H1 (cell line): ENCODE measurements at regions not wholly inside any gene's neighbourhood (a gene's known extent, or its start where the extent isn't known, plus 50 kb on each side); places are given as distances from the start of the nearest gene placed in this dataset.

Experiments
- CTCF ChIA-PET: fragments of 300-600 bp; sonication (Branson Sonifier 250); formaldehyde crosslinking; loops from one replicate; lab custom pipeline; 2021; ENCODE audit not compliant: partially characterized antibody; lab: Charles Lee
- POLR2A ChIA-PET: fragments of 300-600 bp; sonication (Branson Sonifier 250); formaldehyde crosslinking; loops from one replicate; lab custom pipeline; 2021; ENCODE audit warnings: inconsistent platforms; ENCODE audit not compliant: partially characterized antibody; lab: Charles Lee
- DNase-seq, 2 experiments: peaks; one replicate each; pipeline versions ENCODE4 v3.0.0 to v3.0.0-alpha.2; 2010 to 2022; ENCODE audit warnings: low spot score in 2 of 2, low read depth in 1 of 2, mixed read lengths in 1 of 2
- FAIRE-seq: peaks from 2 replicates; lab custom pipeline; 2011; peaks lifted over from hg19 to GRCh38; lab: Jason Lieb, UNC
- H2AFZ ChIP-seq: 2 replicates; pipeline ENCODE4 v1.8.1; 2012; ENCODE audit warnings: low read length, inconsistent platforms
- H2AK5ac ChIP-seq: 2 replicates; pipeline ENCODE4 v1.6.1; 2013; ENCODE audit warnings: low read depth, low read length
- H2BK120ac ChIP-seq: replicated peaks from 2 replicates; pipeline ENCODE3; 2013; ENCODE audit warnings: low read depth, low read length, inconsistent platforms
- H2BK12ac ChIP-seq: 2 replicates; pipeline ENCODE4 v1.6.1; 2013; ENCODE audit warnings: low read depth, low read length
- H2BK15ac ChIP-seq: 2 replicates; pipeline ENCODE4 v1.6.1; 2013; ENCODE audit warnings: low read length
- H2BK20ac ChIP-seq: 2 replicates; pipeline ENCODE4 v1.6.1; 2013; ENCODE audit warnings: low read length
- H2BK5ac ChIP-seq: 2 replicates; pipeline ENCODE4 v1.6.1; 2013; ENCODE audit warnings: low read depth, low read length
- H3K14ac ChIP-seq: 2 replicates; pipeline ENCODE4 v1.6.1; 2013; ENCODE audit warnings: inconsistent platforms; ENCODE audit not compliant: insufficient read length
- H3K18ac ChIP-seq: 2 replicates; pipeline ENCODE4 v1.6.1; 2013; ENCODE audit warnings: low read length; ENCODE audit errors: extremely low read depth
- H3K23ac ChIP-seq: 2 replicates; pipeline ENCODE4 v1.6.1; 2013; ENCODE audit warnings: inconsistent platforms; ENCODE audit not compliant: insufficient read length
- H3K23me2 ChIP-seq: 2 replicates; pipeline ENCODE4 v1.6.1; 2013; ENCODE audit warnings: low read depth, low read length
- H3K27ac ChIP-seq: 2 replicates; pipeline ENCODE4 v1.6.1; 2011; ENCODE audit warnings: low read depth, low read length, inconsistent platforms
- H3K27me3 ChIP-seq, 4 experiments: replicated peaks in 1 of 4; 1 replicate in 1 of 4; 2 replicates in 3 of 4; pipeline versions ENCODE4 v1.6.1 to v1.8.1; 2011 to 2013; ENCODE audit warnings: low read length in 3 of 4, mild to moderate bottlenecking in 3 of 4, inconsistent platforms in 2 of 4, mixed read lengths in 2 of 4, moderate library complexity in 1 of 4; ENCODE audit not compliant: control insufficient read depth in 3 of 4, insufficient read depth in 3 of 4; ENCODE audit errors: extremely low read depth in 1 of 4
- H3K36me3 ChIP-seq, 4 experiments: 2 replicates each; pipeline versions ENCODE4 v1.6.1 to v1.8.1; 2011 to 2013; ENCODE audit warnings: mild to moderate bottlenecking in 4 of 4, low read length in 3 of 4, moderate library complexity in 2 of 4, control low read depth in 1 of 4, inconsistent platforms in 1 of 4; ENCODE audit not compliant: insufficient read depth in 4 of 4, control insufficient read depth in 2 of 4
- H3K4ac ChIP-seq: replicated peaks from 2 replicates; pipeline ENCODE3; 2013; ENCODE audit warnings: low read length, low read depth, mixed read lengths, inconsistent platforms; ENCODE audit not compliant: insufficient read length
- H3K4me1 ChIP-seq, 4 experiments: replicated peaks in 1 of 4; 1 replicate in 1 of 4; 2 replicates in 3 of 4; pipeline versions ENCODE4 v1.6.1 to v1.8.1; 2011 to 2013; ENCODE audit warnings: low read length in 3 of 4, inconsistent platforms in 2 of 4, mixed read lengths in 1 of 4; ENCODE audit not compliant: insufficient read depth in 4 of 4, control insufficient read depth in 3 of 4
- H3K4me2 ChIP-seq, 2 experiments: 2 replicates each; pipeline versions ENCODE4 v1.6.1 to v1.8.1; 2011 to 2013; ENCODE audit warnings: low read depth in 2 of 2, low read length in 2 of 2, control low read depth in 1 of 2, inconsistent platforms in 1 of 2, mild to moderate bottlenecking in 1 of 2; ENCODE audit not compliant: insufficient read depth in 1 of 2
- H3K4me3 ChIP-seq, 4 experiments: fragments of 200-600, 300-600 bp in 1 of 4; sonication (generic), shearing (Covaris generic), sonication (Bioruptor Twin) in 1 of 4; 2 replicates each; pipeline versions ENCODE4 v1.5.1 to v1.8.1; 2011 to 2016; ENCODE audit warnings: low read length in 4 of 4, low read depth in 3 of 4, control low read depth in 2 of 4, inconsistent platforms in 2 of 4, mild to moderate bottlenecking in 2 of 4, mixed read lengths in 1 of 4, moderate library complexity in 1 of 4; ENCODE audit not compliant: insufficient read depth in 2 of 4; ENCODE audit errors: extremely low read depth in 1 of 4
- H3K56ac ChIP-seq: replicated peaks from 2 replicates; pipeline ENCODE3; 2013; ENCODE audit warnings: low read depth, mild to moderate bottlenecking, mixed read lengths, low read length, inconsistent platforms; ENCODE audit not compliant: insufficient read length
- H3K79me1 ChIP-seq: 2 replicates; pipeline ENCODE4 v1.6.1; 2013; ENCODE audit warnings: low read depth, low read length, control low read depth
- H3K79me2 ChIP-seq, 2 experiments: 2 replicates each; pipeline versions ENCODE4 v1.6.1 to v1.8.1; 2012 to 2013; ENCODE audit warnings: low read length in 2 of 2, mild to moderate bottlenecking in 2 of 2, inconsistent platforms in 1 of 2; ENCODE audit not compliant: insufficient read depth in 2 of 2, control insufficient read depth in 1 of 2
- H3K9ac ChIP-seq, 4 experiments: replicated peaks in 1 of 4; 1 replicate in 1 of 4; 2 replicates in 3 of 4; pipeline versions ENCODE4 v1.6.1 to v1.8.1; 2011 to 2013; ENCODE audit warnings: low read depth in 3 of 4, low read length in 3 of 4, control low read depth in 2 of 4, mild to moderate bottlenecking in 2 of 4, moderate library complexity in 2 of 4, inconsistent platforms in 1 of 4; ENCODE audit errors: extremely low read depth in 1 of 4
- H3K9me3 ChIP-seq, 2 experiments: 2 replicates each; pipeline versions ENCODE4 v1.6.1 to v1.8.1; 2012 to 2013; ENCODE audit warnings: mild to moderate bottlenecking in 2 of 2, moderate library complexity in 2 of 2, control low read depth in 1 of 2, inconsistent platforms in 1 of 2, low read depth in 1 of 2, low read length in 1 of 2, mixed read lengths in 1 of 2; ENCODE audit not compliant: insufficient read depth in 2 of 2
- H4K20me1 ChIP-seq, 2 experiments: replicated peaks in 1 of 2; 2 replicates each; pipeline versions ENCODE3 to v1.8.1; 2011 to 2013; ENCODE audit warnings: inconsistent platforms in 2 of 2, low read length in 2 of 2, mild to moderate bottlenecking in 1 of 2; ENCODE audit not compliant: insufficient read depth in 2 of 2, control insufficient read depth in 1 of 2
- H4K5ac ChIP-seq: 2 replicates; pipeline ENCODE4 v1.6.1; 2013; ENCODE audit warnings: low read length, low read depth, mixed read lengths, inconsistent platforms; ENCODE audit not compliant: insufficient read length
- H4K8ac ChIP-seq: 2 replicates; pipeline ENCODE4 v1.8.0; 2013; ENCODE audit warnings: mild to moderate bottlenecking, moderate library complexity, low read length, inconsistent platforms; ENCODE audit not compliant: insufficient read depth; ENCODE audit errors: extremely low read depth
- H4K91ac ChIP-seq: replicated peaks from 2 replicates; pipeline ENCODE3; 2013; ENCODE audit warnings: low read length, mixed read lengths, inconsistent platforms; ENCODE audit not compliant: insufficient read length
- ASH2L ChIP-seq: fragments of 200-600, 300-600 bp; sonication (generic); IDR thresholded peaks from one replicate; pipeline ENCODE4 v1.7.1; 2017; ENCODE audit warnings: low read length
- CBX8 ChIP-seq: fragments of 300-800, 300-1000 bp; sonication (generic); IDR thresholded peaks from 2 replicates; pipeline ENCODE4 v1.7.1; 2016; ENCODE audit warnings: low read depth, low read length, borderline replicate concordance
- GTF2F1 ChIP-seq: IDR thresholded peaks from 2 replicates; pipeline ENCODE4 v1.6.1; 2012; ENCODE audit warnings: low read depth, low read length, improper control_type of control experiment, borderline replicate concordance
- KDM4A ChIP-seq: IDR thresholded peaks from one replicate; pipeline ENCODE4 v1.7.1; 2012; ENCODE audit warnings: low read depth, mild to moderate bottlenecking, moderate library complexity, low read length, inconsistent platforms; ENCODE audit not compliant: severe bottlenecking
- NRF1 ChIP-seq: IDR thresholded peaks from 2 replicates; pipeline ENCODE4 v1.6.1; 2011; ENCODE audit warnings: mild to moderate bottlenecking, low read depth, low read length, improper control_type of control experiment
- POU5F1 ChIP-seq: IDR thresholded peaks from 2 replicates; pipeline ENCODE4 v1.6.1; 2011; ENCODE audit warnings: low read depth, mild to moderate bottlenecking, low read length, moderate library complexity
- SIX5 ChIP-seq: IDR thresholded peaks from 2 replicates; pipeline ENCODE4 v1.6.1; 2011; ENCODE audit warnings: mild to moderate bottlenecking, low read depth, low read length
- WGBS, 2 experiments: shearing (Covaris generic) in 1 of 2; methylation state at CpG; one replicate each; pipeline versions ENCODE4 v1.1.6 to v1.1.7; 2013 to 2015; ENCODE audit warnings: low lambda C conversion rate in 2 of 2, mixed read lengths in 2 of 2, inconsistent platforms in 1 of 2, low coverage in 1 of 2, missing lambda C conversion rate in 1 of 2; ENCODE audit not compliant: insufficient replicate concordance in 2 of 2, insufficient coverage in 1 of 2, insufficient read length in 1 of 2; ENCODE audit errors: extremely low coverage in 1 of 2, missing lambda C conversion rate in 1 of 2; 5-methylcytosine and 5-hydroxymethylcytosine counted together
- TF ChIP-seq, protein P1 (sequence below), 3 experiments: IDR thresholded peaks; 1 replicate in 2 of 3; 2 replicates in 1 of 3; pipeline versions ENCODE4 v1.5.1 to v1.6.1; 2011; ENCODE audit warnings: low read length in 3 of 3, mild to moderate bottlenecking in 3 of 3, inconsistent platforms in 2 of 3, low read depth in 1 of 3, moderate library complexity in 1 of 3; ENCODE audit not compliant: insufficient read depth in 1 of 3; ENCODE audit errors: control extremely low read depth in 1 of 3

DNA sequence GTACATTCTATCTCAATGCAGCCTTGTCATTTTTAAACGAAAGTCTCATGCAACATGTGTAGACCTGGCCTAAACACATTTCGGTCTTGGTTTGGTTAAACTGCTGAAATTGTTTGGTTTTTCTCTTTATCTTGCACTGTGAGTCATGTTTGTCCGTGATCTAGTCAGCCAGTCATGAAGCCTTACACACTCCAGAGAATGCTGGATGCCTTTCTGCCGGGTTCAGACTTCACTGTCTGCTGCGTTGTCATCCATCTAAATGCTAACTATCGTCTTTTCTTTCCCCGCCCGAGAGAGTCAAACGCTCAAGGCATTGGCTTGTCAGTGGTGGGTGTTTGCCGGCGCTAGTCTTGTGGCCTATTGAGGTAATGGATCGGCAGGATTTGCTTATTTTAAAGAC lies 1194.6 kb upstream of the WWC1 start:
- Histone ChIP-seq H3K56ac (no peak overlapping the region), H3K4ac (no peak overlapping the region), H3K14ac (no peak overlapping the region), H3K79me1 (no peaks in the 10 kb centered on the region), H3K4me2 (no peak overlapping the region), H2BK120ac (no peak overlapping the region), H4K8ac (no peak overlapping the region), H3K4me1 (no peaks in the 10 kb centered on the region), H3K18ac (no peak overlapping the region), H3K79me2 (no peaks in the 10 kb centered on the region), H3K23ac (no peak overlapping the region), H2BK5ac (no peak overlapping the region), H3K4me3 (no peak overlapping the region), H3K27ac (no peak overlapping the region), H2BK20ac (no peak overlapping the region), H3K36me3 (no peaks in the 10 kb centered on the region), H3K23me2 (no peaks in the 10 kb centered on the region), H4K5ac (no peak overlapping the region), H4K91ac (no peak overlapping the region), H2BK12ac (no peak overlapping the region), H3K9ac (no peak overlapping the region), H2AK5ac (no peak overlapping the region), H3K27me3 (no peaks in the 10 kb centered on the region), H4K20me1 (no peaks in the 10 kb centered on the region), H3K9me3 (no peaks in the 10 kb centered on the region), H2AFZ (peak overlapping the region; percentile 87; the same call in 1 of the 2 replicates), H2BK15ac (no peak overlapping the region)
- ChIA-PET POLR2A (no interaction called here), CTCF (interaction anchor here (1.0 kb wide), 1 partner anchor 46 kb away, joined by 4 read pairs; no protein-coding TSS in a partner anchor)
- WGBS, 2 experiments = 90% methylated on average over 12 of the region's 12 CpGs; no CpG with 5 or more reads in 1 of the 2 experiments
- TF ChIP-seq, protein P1, sequence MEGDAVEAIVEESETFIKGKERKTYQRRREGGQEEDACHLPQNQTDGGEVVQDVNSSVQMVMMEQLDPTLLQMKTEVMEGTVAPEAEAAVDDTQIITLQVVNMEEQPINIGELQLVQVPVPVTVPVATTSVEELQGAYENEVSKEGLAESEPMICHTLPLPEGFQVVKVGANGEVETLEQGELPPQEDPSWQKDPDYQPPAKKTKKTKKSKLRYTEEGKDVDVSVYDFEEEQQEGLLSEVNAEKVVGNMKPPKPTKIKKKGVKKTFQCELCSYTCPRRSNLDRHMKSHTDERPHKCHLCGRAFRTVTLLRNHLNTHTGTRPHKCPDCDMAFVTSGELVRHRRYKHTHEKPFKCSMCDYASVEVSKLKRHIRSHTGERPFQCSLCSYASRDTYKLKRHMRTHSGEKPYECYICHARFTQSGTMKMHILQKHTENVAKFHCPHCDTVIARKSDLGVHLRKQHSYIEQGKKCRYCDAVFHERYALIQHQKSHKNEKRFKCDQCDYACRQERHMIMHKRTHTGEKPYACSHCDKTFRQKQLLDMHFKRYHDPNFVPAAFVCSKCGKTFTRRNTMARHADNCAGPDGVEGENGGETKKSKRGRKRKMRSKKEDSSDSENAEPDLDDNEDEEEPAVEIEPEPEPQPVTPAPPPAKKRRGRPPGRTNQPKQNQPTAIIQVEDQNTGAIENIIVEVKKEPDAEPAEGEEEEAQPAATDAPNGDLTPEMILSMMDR (IDR thresholded peaks at IDR 0.05; ENCODE audit: control extremely low read depth in 1 of 3, insufficient read depth in 1 of 3, low read depth in 1 of 3, low read length in 3 of 3) = no peak
- TF ChIP-seq CBX8 (no peak), ASH2L (no peak), NRF1 (no peak), KDM4A (no peak), POU5F1 (no peak), SIX5 (no peak), GTF2F1 (no peak)
- FAIRE-seq (no peak), DNase-seq (no peak)
